ENCODE measurements at regions not wholly inside any gene's neighbourhood (a gene's known extent, or its start where the extent isn't known, plus 50 kb on each side); places are given as distances from the start of the nearest gene placed in this dataset.

GRCh38 chr5:107104040-107104995, 566.4 kb downstream of the EFNA5 start:
- no peaks in the 10 kb centered on the region for H3K4me1 ChIP-seq
- no peak for DNase-seq
- H3K9me3 ChIP-seq, result no peaks in the 10 kb centered on the region
- intact Hi-C loops (cut with DNase I), result no loop called here
- ATAC-seq, result peak; percentile 47 to 78 (median 59)
- no peaks in the 10 kb centered on the region for H3K36me3 ChIP-seq
- H3K27me3 ChIP-seq, result no peaks in the 10 kb centered on the region
- H3K4me3 ChIP-seq, result no peak overlapping the region
- TF ChIP-seq CTCF (IDR thresholded peaks at IDR 0.05) (peak in 3 of 4 donors; percentile 6 to 18 (median 13)), POLR2A (IDR thresholded peaks at IDR 0.05) (no peak)
- 50% methylated on average over 8 of the region's 8 CpGs for WGBS (ENCODE audit: insufficient coverage, low coverage, low lambda C conversion rate, missing lambda C conversion rate)
- H3K27ac ChIP-seq, result no peak overlapping the region

GRCh38 chr5:107103522-107103921, 567.2 kb downstream of the EFNA5 start:
- no peak for ATAC-seq
- WGBS (ENCODE audit: insufficient coverage, low coverage, low lambda C conversion rate, missing lambda C conversion rate), result 69% methylated on average over 3 of the region's 3 CpGs
- intact Hi-C loops (cut with DNase I), result no loop called here
- Histone ChIP-seq H3K27me3 (no peaks in the 10 kb centered on the region), H3K27ac (no peak overlapping the region), H3K4me1 (no peaks in the 10 kb centered on the region), H3K9me3 (no peaks in the 10 kb centered on the region), H3K4me3 (no peak overlapping the region), H3K36me3 (no peaks in the 10 kb centered on the region)
- no peak for TF ChIP-seq CTCF (IDR thresholded peaks at IDR 0.05)
- DNase-seq, result no peak

- intact Hi-C loops (cut with DNase I), result no loop called here
- Histone ChIP-seq H3K27me3 (no peaks in the 10 kb centered on the region), H3K36me3 (no peaks in the 10 kb centered on the region), H3K27ac (no peak overlapping the region), H3K9me3 (no peaks in the 10 kb centered on the region), H3K4me1 (no peaks in the 10 kb centered on the region), H3K4me3 (no peak overlapping the region)
- ATAC-seq (no peak), DNase-seq (no peak)
- 58% methylated on average over 3 of the region's 3 CpGs for WGBS (ENCODE audit: insufficient coverage, low coverage, low lambda C conversion rate, missing lambda C conversion rate)
- TF ChIP-seq CTCF (IDR thresholded peaks at IDR 0.05) (no peak), POLR2A (IDR thresholded peaks at IDR 0.05) (no peak)
Measured at GRCh38 chr5:107100121-107100520, 570.6 kb downstream of the EFNA5 start.

GRCh38 chr5:107099506-107099905, 571.2 kb downstream of the EFNA5 start:
- TF ChIP-seq POLR2A (IDR thresholded peaks at IDR 0.05), result no peak
- no peak for TF ChIP-seq CTCF (IDR thresholded peaks at IDR 0.05)
- no peaks in the 10 kb centered on the region for H3K27me3 ChIP-seq
- H3K9me3 ChIP-seq, result no peaks in the 10 kb centered on the region
- DNase-seq (no peak), ATAC-seq (no peak)
- 59% methylated on average over 4 of the region's 4 CpGs for WGBS (ENCODE audit: insufficient coverage, low coverage, low lambda C conversion rate, missing lambda C conversion rate)
- H3K27ac ChIP-seq, result no peak overlapping the region
- no peak overlapping the region for H3K4me3 ChIP-seq
- H3K36me3 ChIP-seq, result no peaks in the 10 kb centered on the region
- intact Hi-C loops (cut with DNase I), result no loop called here
- no peaks in the 10 kb centered on the region for H3K4me1 ChIP-seq

Data from right lobe of liver (tissue), 6 donors.